Embryonic facial prominence (tissue), 1 donor: ENCODE measurements at regions not wholly inside any gene's neighbourhood (a gene's known extent, or its start where the extent isn't known, plus 50 kb on each side); places are given as distances from the start of the nearest gene placed in this dataset.
"Not testable (repeated sequence)": the region's sequence is repeated elsewhere in the genome, so short reads cannot be mapped to it uniquely, and the experiment has no call there.

Experiments used
- DNase-seq: peaks from one replicate; pipeline ENCODE4 v3.0.0-alpha.2; 2016; ENCODE audit errors: extremely low spot score

GRCh38 chr4:138800421-138800820, 215.2 kb upstream of the NOCT start:
- no peak for DNase-seq

GRCh38 chr4:138798404-138798803, 217.2 kb upstream of the NOCT start:
- no peak for DNase-seq

- DNase-seq: no peak
Measured at GRCh38 chr4:138797646-138798045, 217.9 kb upstream of the NOCT start.

- DNase-seq: no peak
Measured at GRCh38 chr4:138796761-138797160, 218.8 kb upstream of the NOCT start.

- DNase-seq: no peak
Measured at GRCh38 chr4:138790706-138791340, 224.8 kb upstream of the NOCT start.

- DNase-seq: no peak
Measured at GRCh38 chr4:138789796-138790195, 225.8 kb upstream of the NOCT start.

GRCh38 chr4:138788857-138789256, 226.7 kb upstream of the NOCT start:
- DNase-seq: no peak

- no peak for DNase-seq
Measured at GRCh38 chr4:138788267-138788790, 227.3 kb upstream of the NOCT start.

GRCh38 chr4:138779761-138780160, 235.8 kb upstream of the NOCT start:
- DNase-seq: not testable (repeated sequence)

- DNase-seq: no peak
Measured at GRCh38 chr4:138775890-138776289, 239.7 kb upstream of the NOCT start.

- DNase-seq: no peak
Measured at GRCh38 chr4:138775489-138775888, 240.1 kb upstream of the NOCT start.

GRCh38 chr4:138774940-138775339, 240.6 kb upstream of the NOCT start:
- DNase-seq: no peak

- DNase-seq: not testable (repeated sequence)
Measured at GRCh38 chr4:138774125-138774524, 241.5 kb upstream of the NOCT start.

GRCh38 chr4:138773321-138773720, 242.3 kb upstream of the NOCT start:
- DNase-seq: no peak

GRCh38 chr4:138772366-138772765, 243.2 kb upstream of the NOCT start:
- no peak for DNase-seq

GRCh38 chr4:138770818-138771217, 244.8 kb upstream of the NOCT start:
- DNase-seq: no peak

- DNase-seq: no peak
Measured at GRCh38 chr4:138766332-138766731, 249.2 kb upstream of the NOCT start.

- DNase-seq: no peak
Measured at GRCh38 chr4:138765442-138765841, 250.1 kb upstream of the NOCT start.

- no peak for DNase-seq
Measured at GRCh38 chr4:138761638-138762220, 253.9 kb upstream of the NOCT start.

- DNase-seq: no peak
Measured at GRCh38 chr4:138759554-138759902, 256.1 kb upstream of the NOCT start.

- no peak for DNase-seq
Measured at GRCh38 chr4:138758876-138759553, 256.6 kb upstream of the NOCT start.

- DNase-seq: no peak
Measured at GRCh38 chr4:138758196-138758595, 257.4 kb upstream of the NOCT start.

GRCh38 chr4:138757432-138757831, 258.1 kb upstream of the NOCT start:
- no peak for DNase-seq
